ENCODE measurements at regions not wholly inside any gene's neighbourhood (a gene's known extent, or its start where the extent isn't known, plus 50 kb on each side); places are given as distances from the start of the nearest gene placed in this dataset.

DNA sequence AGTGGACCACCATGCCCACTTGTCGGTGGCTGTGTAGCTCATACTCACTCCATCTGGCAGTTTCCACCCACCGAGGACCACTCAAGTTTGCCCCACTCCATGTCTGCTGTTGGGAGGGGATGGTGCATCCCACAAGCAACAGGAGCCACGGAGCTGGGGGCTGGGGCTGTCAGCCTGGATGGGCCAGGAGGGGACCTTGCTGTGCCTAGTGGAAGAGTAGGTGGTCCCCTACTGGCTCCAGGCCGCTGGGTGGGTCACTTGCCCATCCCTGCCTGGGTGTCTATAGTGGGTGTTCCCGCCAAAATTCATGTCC, 57.0 kb downstream of the SMIM38 start:
- no peak for TF ChIP-seq CTCF (optimal IDR thresholded peaks at IDR 0.05 in 1 of 3, IDR thresholded peaks at IDR 0.05 in 1 of 3, conservative IDR thresholded peaks at IDR 0.05 in 1 of 3; ENCODE audit: extremely low read depth in 1 of 3, insufficient read depth in 2 of 3, low read length in 3 of 3)
- no peak for TF ChIP-seq EZH2 (IDR thresholded peaks at IDR 0.05; ENCODE audit: low read length)
